GM18499 (cell line): ENCODE measurements at regions not wholly inside any gene's neighbourhood (a gene's known extent, or its start where the extent isn't known, plus 50 kb on each side); places are given as distances from the start of the nearest gene placed in this dataset.
"Not testable (repeated sequence)": the region's sequence is repeated elsewhere in the genome, so short reads cannot be mapped to it uniquely, and the experiment has no call there.

Experiments
- ATAC-seq: cut with Tn5 transposase; IDR thresholded peaks from one replicate; pipeline ENCODE4 v1.9.1; 2021; ENCODE audit warnings: moderate number of reproducible peaks; ENCODE audit not compliant: insufficient read depth, unreplicated experiment

- ATAC-seq: no peak
These were observed 353.4 kb upstream of the FZD8 start for GRCh38 chr10:35995485-35995884.

DNA sequence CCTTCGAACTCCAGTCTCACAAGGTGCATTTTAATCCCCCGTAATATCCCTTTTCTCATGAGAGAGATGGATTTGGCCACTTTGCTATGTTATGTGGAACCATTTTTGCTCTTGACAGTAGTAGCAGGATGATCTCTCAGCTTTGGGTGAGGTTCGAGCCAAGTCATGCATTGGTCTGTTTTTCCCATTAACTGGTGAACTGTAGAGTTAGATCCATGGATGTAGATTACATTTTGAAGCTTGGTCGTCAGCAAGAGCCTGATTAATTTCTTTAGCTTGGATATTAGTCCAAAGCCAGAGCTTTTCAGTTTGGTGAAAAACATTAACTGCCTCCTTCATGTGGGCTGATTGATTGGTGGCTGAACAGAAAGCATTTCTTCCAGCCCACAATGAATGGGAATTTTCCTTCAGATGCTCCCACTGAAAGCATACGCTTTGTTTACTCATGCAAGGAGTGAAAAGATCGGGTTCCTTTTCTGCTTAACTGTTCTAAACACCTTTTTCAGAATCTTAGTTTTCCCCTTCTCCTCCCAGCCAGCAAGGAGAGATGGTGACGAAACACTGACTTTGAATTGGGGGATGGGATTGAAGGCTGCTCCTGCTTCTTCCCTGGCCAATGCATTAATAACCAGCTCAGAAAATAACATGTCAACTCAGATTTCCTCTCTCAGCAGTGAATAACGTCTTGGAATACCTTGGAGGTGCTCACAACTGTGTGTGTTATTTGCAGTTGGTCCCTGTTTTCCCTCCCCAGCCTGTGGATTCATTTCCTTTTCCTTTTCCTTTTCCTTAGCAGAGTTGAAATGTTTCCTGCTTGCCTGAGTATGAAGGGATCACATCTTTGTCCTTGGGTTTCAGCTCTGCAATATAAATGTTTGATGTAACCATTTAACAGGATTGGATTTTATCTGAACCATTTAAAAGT lies 351.8 kb upstream of the FZD8 start:
- no peak for ATAC-seq

GRCh38 chr10:35992107-35992506 lies 350.0 kb upstream of the FZD8 start:
- ATAC-seq: no peak

DNA sequence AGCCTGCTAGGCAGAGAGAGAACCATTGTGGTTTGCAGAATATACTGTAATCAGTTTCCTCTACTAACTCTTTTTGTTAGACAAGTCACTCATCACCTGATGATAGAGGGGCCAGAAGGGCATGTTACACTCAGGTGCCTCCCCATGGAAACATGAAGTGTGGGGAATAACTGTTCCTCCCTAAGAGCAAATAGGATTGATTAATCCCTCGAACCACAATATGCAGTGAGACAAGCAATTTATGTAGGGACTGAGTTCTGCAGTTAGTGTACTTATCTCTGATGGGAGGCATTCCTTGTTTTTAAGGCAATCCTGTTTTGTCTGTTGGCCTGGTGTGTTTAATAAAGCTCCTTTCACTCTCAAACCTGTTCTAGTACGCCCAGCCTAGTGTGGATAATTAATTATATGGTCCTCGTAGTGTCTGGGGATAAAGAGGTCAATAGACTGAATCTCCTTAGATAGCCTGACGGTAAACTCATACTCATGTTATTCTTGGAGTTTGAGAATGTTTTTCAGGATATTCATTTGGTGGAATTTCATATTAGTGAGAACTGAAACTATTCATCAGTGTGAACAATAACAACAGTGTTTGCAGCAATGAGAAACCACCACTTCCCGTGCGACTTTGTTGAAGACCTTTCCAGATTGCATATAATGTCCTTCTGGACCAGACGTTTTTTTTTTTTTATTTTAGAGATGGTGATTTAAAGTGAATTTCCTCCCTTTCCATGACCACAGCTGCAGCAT lies 344.8 kb upstream of the FZD8 start:
- no peak for ATAC-seq

DNA sequence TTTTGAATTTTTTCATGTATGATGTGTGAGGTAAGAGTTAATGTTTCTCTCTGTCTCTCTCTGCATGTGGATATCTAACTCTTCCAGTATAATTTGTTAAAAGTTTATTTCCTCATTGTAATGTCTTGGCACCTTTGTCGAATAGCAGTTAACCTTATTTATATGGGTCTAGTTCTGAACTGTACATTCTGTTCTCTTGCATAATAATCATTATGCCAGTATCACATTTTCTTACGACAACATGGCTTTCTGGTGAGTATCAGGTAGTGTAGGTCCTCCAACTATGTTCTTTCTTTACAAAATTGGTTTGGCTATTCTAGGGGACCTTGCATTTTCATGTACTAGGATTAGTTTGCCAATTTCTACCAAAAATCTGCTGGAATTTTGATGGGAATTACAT lies 337.0 kb upstream of the FZD8 start:
- ATAC-seq: no peak

DNA sequence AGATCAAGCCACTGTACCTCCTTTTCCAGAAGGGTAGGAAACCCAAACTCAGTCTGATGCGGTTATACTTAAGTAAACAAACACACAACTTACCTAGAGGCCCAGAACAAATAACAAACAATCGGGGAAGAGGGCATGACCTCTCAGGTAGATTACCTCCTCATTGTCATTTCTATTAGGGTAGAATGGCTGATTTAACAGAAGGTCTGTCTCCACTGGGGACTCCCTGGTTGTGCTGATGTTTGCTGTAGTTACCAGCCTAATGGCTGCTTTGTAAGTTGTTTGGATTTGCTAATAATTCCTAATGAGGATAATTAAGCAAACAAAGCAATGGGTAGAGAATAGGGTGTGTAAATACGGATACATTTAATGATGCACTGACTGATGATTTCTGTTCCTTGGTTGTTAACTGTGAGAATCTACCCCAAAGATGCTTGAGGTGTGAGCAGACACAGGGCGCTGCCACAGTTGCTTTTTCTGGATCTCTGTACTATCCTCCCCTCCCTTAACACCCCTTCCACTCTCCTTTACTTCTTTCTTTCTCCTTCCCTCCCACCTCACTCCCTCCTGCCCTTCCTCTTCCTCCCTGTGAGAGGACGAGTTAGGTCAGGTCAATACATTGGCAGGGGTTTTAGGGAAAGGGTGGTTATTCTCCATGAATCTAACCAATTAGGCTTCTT lies 332.0 kb upstream of the FZD8 start:
- not testable (repeated sequence) for ATAC-seq

GRCh38 chr10:35972275-35972674 lies 330.2 kb upstream of the FZD8 start:
- ATAC-seq: no peak

GRCh38 chr10:35971397-35971796 lies 329.3 kb upstream of the FZD8 start:
- ATAC-seq: no peak

DNA sequence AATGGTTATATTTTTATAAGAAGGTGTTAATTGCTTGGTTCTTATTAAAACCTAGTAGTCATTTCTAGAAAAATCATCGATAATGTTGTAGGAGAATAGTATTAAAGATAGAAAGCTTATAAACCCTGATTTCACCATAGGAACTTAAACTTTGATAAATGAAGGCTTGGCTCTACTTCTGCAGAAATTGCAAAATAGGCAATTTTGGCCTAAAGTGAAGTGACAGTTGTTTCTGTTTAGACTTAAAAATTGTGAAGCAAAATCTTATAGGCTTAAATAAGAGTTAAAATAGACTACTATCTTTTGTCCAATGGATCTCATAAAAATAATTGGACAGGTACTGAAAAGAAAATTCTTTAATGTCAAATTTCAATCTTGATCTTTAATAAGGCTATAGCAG lies 321.6 kb upstream of the FZD8 start:
- ATAC-seq: no peak

GRCh38 chr10:35961501-35961900 lies 319.4 kb upstream of the FZD8 start:
- no peak for ATAC-seq

DNA sequence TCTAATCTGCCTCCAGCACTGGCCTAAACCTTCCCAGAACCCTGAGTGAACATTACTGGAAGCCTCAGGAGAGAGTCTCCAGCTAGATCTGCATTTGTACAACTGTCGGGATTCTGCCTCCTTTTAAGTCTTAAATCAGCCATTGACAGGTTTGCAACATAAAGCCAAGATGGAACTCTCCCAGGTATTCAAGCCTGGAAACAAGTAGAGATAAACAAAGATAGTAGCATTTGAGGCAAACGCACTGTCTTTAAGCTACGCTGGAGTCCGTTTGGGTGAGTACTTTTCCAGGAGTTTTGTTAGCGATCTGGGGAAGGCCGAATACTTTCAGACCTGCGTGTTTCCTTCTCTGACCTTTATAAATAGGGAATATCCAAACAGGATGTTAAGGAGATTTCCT lies 317.2 kb upstream of the FZD8 start:
- no peak for ATAC-seq

GRCh38 chr10:35958609-35959008 lies 316.5 kb upstream of the FZD8 start:
- ATAC-seq: not testable (repeated sequence)

GRCh38 chr10:35950701-35951100 lies 308.6 kb upstream of the FZD8 start:
- ATAC-seq: no peak

GRCh38 chr10:35950226-35950625 lies 308.1 kb upstream of the FZD8 start:
- ATAC-seq: no peak

- no peak for ATAC-seq
These were observed 307.7 kb upstream of the FZD8 start for GRCh38 chr10:35949811-35950211.

GRCh38 chr10:35946556-35946955 lies 304.5 kb upstream of the FZD8 start:
- no peak for ATAC-seq

- ATAC-seq: no peak
These were observed 300.0 kb upstream of the FZD8 start for GRCh38 chr10:35942057-35942456.

DNA sequence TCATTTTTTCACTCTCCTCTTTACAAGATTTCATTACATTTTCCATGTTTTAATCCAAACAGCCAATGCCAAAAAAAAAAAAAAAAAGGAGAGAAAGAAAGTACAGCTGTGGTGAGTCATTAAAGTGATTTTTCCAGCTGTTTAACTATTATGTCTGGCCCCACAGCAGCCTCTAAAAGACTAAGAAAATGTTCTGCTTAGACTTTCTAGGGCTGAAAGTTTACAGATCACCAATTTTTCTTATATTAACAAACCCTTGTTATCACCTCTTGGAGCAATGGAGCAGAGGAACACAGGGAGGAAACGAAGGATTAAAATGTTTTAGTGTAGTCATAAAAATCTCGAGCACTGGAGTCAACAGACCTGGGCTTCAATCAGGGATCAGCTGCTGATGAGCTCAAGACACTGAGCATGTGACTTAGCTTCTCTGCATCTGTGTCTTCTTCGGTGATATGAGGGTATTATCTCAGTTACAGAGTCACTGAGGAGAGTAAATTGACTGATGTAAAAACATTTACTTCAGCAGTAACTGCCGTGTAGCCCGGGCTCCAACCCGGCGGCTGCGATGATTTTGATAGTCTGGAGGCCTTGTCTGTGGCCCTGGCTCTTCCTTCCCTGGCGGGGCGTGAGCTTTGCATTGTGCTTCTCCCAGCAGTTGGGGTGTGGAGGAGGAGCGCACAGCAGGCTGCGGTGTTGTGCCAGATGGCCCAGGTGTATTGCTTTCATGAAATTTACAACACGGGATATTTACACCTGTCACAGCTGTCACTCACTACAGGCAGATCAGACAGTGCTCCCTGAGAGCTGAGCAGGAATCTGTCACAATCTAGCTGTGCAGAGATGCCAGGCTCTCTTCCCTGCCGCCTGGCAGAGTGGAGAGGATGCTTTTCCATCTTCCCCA lies 298.3 kb upstream of the FZD8 start:
- no peak for ATAC-seq

DNA sequence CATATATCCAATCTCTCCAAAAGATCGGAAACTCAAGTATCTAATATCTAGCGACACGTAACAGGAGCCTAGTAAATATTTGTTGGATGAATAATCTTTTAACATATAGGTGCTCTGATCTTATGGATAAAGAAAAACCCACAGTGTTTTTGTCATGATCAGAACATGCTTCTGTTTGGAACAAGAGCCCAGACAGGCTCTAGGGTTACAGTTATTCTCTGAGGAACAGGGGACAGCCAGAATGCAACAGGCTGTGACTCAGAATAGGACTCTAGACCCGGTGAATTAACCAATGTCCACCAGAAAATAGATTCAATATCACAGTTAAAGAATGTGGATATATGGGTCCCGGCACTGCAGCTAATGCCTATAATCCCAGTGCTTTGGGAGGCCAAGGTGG lies 296.1 kb upstream of the FZD8 start:
- no peak for ATAC-seq

DNA sequence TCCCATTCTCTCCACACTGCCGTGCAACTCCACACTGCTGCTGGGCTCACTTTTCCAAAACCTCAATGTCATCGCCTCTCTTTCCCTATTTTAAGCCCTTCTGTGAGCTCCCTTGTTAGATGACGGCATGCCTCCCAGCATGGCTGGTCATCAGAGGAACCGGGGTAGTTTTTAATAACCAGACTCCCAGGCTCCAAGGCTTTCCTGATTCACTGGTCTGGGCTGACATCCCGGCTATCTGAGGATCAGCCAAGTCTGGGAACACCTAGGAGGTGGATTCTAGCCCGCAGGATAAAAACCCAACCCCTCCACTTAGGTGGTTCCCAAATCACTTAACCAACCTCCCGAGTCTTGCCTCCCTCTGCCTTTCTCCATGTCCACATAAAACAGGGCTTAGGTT lies 295.4 kb upstream of the FZD8 start:
- no peak for ATAC-seq
